HEK293 (cell line): ENCODE measurements at regions not wholly inside any gene's neighbourhood (a gene's known extent, or its start where the extent isn't known, plus 50 kb on each side); places are given as distances from the start of the nearest gene placed in this dataset.

Experiments
- KLF10 ChIP-seq: fragments of 450-650 bp; IDR thresholded peaks from 2 replicates; pipeline ENCODE4 v1.5.1; 2018; ENCODE audit warnings: missing biosample characterization, mild to moderate bottlenecking, missing genetic modification characterization
- KLF7 ChIP-seq: fragments of 450-650 bp; formaldehyde crosslinking; IDR thresholded peaks from 2 replicates; pipeline ENCODE4 v1.5.1; 2016; ENCODE audit warnings: missing biosample characterization, missing genetic modification characterization, borderline replicate concordance
- TRIM28 ChIP-seq: IDR thresholded peaks from 2 replicates; pipeline ENCODE4 v1.6.1; 2011; ENCODE audit warnings: low read length, control low read depth, borderline replicate concordance
- ZBTB21 ChIP-seq: fragments of 450-650 bp; formaldehyde crosslinking; IDR thresholded peaks from 2 replicates; pipeline ENCODE4 v1.5.1; 2017; ENCODE audit warnings: missing biosample characterization, missing genetic modification characterization
- ZNF214 ChIP-seq: fragments of 450-650 bp; formaldehyde crosslinking; IDR thresholded peaks from 2 replicates; pipeline ENCODE4 v1.5.1; 2017; ENCODE audit warnings: missing biosample characterization, mild to moderate bottlenecking, missing genetic modification characterization, borderline replicate concordance
- ZNF239 ChIP-seq: fragments of 450-650 bp; formaldehyde crosslinking; IDR thresholded peaks from 2 replicates; pipeline ENCODE4 v1.5.1; 2016; ENCODE audit warnings: missing biosample characterization, missing genetic modification characterization
- ZNF292 ChIP-seq: fragments of 450-650 bp; formaldehyde crosslinking; IDR thresholded peaks from 2 replicates; pipeline ENCODE4 v1.5.1; 2016; ENCODE audit warnings: low read depth, missing biosample characterization, missing genetic modification characterization, borderline replicate concordance
- ZNF76 ChIP-seq: fragments of 450-650 bp; formaldehyde crosslinking; IDR thresholded peaks from 2 replicates; pipeline ENCODE4; 2016; ENCODE audit warnings: low read depth, missing biosample characterization, missing genetic modification characterization, borderline replicate concordance
- ZNF768 ChIP-seq: fragments of 450-650 bp; formaldehyde crosslinking; IDR thresholded peaks from 2 replicates; pipeline ENCODE4 v1.5.1; 2018; ENCODE audit warnings: missing biosample characterization, mild to moderate bottlenecking, missing genetic modification characterization
- TF ChIP-seq, protein P1 (sequence below): fragments of 450-650 bp; formaldehyde crosslinking; IDR thresholded peaks from 2 replicates; pipeline ENCODE4 v1.5.1; 2016; ENCODE audit warnings: missing biosample characterization, missing genetic modification characterization
- TF ChIP-seq, protein P2 (sequence below): fragments of 450-650 bp; formaldehyde crosslinking; IDR thresholded peaks from 2 replicates; pipeline ENCODE4 v1.5.1; 2016; ENCODE audit warnings: missing biosample characterization, missing genetic modification characterization

DNA sequence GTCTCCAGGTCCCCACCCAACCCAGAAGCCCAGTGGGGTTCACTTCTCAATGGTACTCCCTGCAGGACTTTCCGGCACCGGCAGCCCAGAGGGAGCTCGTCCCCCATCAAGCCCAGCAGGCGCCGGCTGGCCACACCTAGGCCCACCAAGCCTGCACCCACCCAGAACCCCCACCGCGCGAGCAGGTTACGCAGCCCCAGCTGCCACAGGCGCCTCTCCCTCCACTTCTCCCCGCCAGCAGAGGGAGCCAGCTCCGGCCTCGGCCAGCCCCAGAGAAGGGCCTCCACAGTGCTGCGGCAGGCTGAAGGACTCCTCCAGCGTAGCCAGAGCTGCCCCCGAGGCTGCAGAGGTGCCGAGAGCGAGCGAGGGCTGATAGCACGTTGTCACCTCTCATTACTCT is 722.3 kb downstream of the PLA2G4A start:
- no peak for TF ChIP-seq KLF7 (tag by site-specific recombination)
- no peak for TF ChIP-seq KLF10 (tag by site-specific recombination)
- TF ChIP-seq, protein P1, sequence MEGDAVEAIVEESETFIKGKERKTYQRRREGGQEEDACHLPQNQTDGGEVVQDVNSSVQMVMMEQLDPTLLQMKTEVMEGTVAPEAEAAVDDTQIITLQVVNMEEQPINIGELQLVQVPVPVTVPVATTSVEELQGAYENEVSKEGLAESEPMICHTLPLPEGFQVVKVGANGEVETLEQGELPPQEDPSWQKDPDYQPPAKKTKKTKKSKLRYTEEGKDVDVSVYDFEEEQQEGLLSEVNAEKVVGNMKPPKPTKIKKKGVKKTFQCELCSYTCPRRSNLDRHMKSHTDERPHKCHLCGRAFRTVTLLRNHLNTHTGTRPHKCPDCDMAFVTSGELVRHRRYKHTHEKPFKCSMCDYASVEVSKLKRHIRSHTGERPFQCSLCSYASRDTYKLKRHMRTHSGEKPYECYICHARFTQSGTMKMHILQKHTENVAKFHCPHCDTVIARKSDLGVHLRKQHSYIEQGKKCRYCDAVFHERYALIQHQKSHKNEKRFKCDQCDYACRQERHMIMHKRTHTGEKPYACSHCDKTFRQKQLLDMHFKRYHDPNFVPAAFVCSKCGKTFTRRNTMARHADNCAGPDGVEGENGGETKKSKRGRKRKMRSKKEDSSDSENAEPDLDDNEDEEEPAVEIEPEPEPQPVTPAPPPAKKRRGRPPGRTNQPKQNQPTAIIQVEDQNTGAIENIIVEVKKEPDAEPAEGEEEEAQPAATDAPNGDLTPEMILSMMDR (tag by site-specific recombination) = no peak
- no peak for TF ChIP-seq ZNF214
- no peak for TF ChIP-seq TRIM28
- no peak for TF ChIP-seq ZNF768
- TF ChIP-seq ZBTB21 = no peak
- no peak for TF ChIP-seq ZNF76
- TF ChIP-seq, protein P2, sequence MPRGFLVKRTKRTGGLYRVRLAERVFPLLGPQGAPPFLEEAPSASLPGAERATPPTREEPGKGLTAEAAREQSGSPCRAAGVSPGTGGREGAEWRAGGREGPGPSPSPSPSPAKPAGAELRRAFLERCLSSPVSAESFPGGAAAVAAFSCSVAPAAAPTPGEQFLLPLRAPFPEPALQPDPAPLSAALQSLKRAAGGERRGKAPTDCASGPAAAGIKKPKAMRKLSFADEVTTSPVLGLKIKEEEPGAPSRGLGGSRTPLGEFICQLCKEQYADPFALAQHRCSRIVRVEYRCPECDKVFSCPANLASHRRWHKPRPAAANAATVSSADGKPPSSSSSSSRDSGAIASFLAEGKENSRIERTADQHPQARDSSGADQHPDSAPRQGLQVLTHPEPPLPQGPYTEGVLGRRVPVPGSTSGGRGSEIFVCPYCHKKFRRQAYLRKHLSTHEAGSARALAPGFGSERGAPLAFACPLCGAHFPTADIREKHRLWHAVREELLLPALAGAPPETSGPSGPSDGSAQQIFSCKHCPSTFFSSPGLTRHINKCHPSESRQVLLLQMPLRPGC = no peak
- no peak for TF ChIP-seq ZNF292
- TF ChIP-seq ZNF239 (tag by site-specific recombination) = no peak
